ENCODE measurements at regions not wholly inside any gene's neighbourhood (a gene's known extent, or its start where the extent isn't known, plus 50 kb on each side); places are given as distances from the start of the nearest gene placed in this dataset.

GRCh38 chr5:172568308-172568910 lies 72.7 kb upstream of the NEURL1B start (continued):
- TF ChIP-seq ZNF462 (CRISPR knock-in tag; IDR thresholded peaks at IDR 0.05) (no peak), JUNB (IDR thresholded peaks at IDR 0.05; ENCODE audit: unreplicated experiment) (no peak)

DNA sequence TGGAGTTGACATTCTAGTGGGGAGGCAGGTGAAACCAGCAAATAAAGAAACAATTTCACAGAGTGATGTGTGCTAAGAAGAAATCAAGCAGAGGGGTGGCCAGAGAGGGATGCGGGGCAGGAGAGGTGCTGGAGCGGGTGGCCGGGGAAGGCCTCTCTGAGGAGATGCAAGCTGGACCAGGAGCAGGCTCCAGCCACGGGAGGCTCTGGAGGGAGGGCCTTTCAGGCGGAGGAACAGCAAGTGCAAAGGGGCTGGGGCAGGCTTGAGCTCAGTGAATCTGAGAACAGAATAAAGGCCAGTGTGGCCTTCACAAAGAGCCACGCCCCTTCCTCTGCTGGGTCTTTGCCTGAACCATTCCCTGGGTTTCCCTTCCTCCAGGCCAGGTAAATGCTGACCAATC lies 73.2 kb upstream of the NEURL1B start:
- H4K20me1 ChIP-seq (replicated peaks; ENCODE audit: insufficient read depth): no peaks in the 10 kb centered on the region
- no peaks in the 10 kb centered on the region for H3K27me3 ChIP-seq (ENCODE audit: insufficient read depth)
- peaks cover 23% of the 10 kb centered on the region for H3K4me1 Mint-ChIP-seq
- no peak overlapping the region for H3K4me3 ChIP-seq
- no peak overlapping the region for H3K27ac ChIP-seq (ENCODE audit: low read depth)
- no peak for ATAC-seq
- H3K4me1 ChIP-seq (ENCODE audit: insufficient read depth): peaks cover 15% of the 10 kb centered on the region
- no peak overlapping the region for H3K27ac Mint-ChIP-seq
- H3K79me2 ChIP-seq (replicated peaks; ENCODE audit: insufficient read depth): no peaks in the 10 kb centered on the region
- no peak overlapping the region for H3K4me3 Mint-ChIP-seq
- H2AFZ ChIP-seq: no peak overlapping the region
- H3F3A ChIP-seq (replicated peaks; ENCODE audit: low read depth): no peaks in the 10 kb centered on the region
- peaks cover 19% of the 10 kb centered on the region for H3K27me3 Mint-ChIP-seq (ENCODE audit: insufficient read depth, low read depth, poor library complexity)
- no peaks in the 10 kb centered on the region for H3K9me2 ChIP-seq (ENCODE audit: insufficient read depth)
- no peaks in the 10 kb centered on the region for H3K36me3 Mint-ChIP-seq (ENCODE audit: low read depth)
- H3K9me3 Mint-ChIP-seq: no peaks in the 10 kb centered on the region; the same call in 2 of the 3 replicates
- H3K36me3 ChIP-seq (ENCODE audit: insufficient read depth): no peaks in the 10 kb centered on the region
- DNase-seq (ENCODE audit: low spot score): no peak
- H3K4me2 ChIP-seq: no peak overlapping the region
- no peak for TF ChIP-seq ZNF331 (CRISPR knock-in tag; IDR thresholded peaks at IDR 0.05; ENCODE audit: low read depth)
- no peak for TF ChIP-seq EZH2phosphoT487 (IDR thresholded peaks at IDR 0.05; ENCODE audit: unreplicated experiment)
- TF ChIP-seq, protein P1, sequence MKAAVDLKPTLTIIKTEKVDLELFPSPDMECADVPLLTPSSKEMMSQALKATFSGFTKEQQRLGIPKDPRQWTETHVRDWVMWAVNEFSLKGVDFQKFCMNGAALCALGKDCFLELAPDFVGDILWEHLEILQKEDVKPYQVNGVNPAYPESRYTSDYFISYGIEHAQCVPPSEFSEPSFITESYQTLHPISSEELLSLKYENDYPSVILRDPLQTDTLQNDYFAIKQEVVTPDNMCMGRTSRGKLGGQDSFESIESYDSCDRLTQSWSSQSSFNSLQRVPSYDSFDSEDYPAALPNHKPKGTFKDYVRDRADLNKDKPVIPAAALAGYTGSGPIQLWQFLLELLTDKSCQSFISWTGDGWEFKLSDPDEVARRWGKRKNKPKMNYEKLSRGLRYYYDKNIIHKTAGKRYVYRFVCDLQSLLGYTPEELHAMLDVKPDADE (IDR thresholded peaks at IDR 0.05): no peak
- TF ChIP-seq JUNB (IDR thresholded peaks at IDR 0.05; ENCODE audit: unreplicated experiment): no peak
- no peak for TF ChIP-seq STAT1 (IDR thresholded peaks at IDR 0.05; ENCODE audit: unreplicated experiment)
- TF ChIP-seq REST (IDR thresholded peaks at IDR 0.05; ENCODE audit: unreplicated experiment): no peak
- no peak for TF ChIP-seq ZNF114 (CRISPR knock-in tag; IDR thresholded peaks at IDR 0.05)
